ENCODE measurements at regions not wholly inside any gene's neighbourhood (a gene's known extent, or its start where the extent isn't known, plus 50 kb on each side); places are given as distances from the start of the nearest gene placed in this dataset.

GRCh38 chr6:155509743-155510475, 54.3 kb upstream of the NOX3 start:
- DNase-seq, result no peak
- TF ChIP-seq GATA1 (IDR thresholded peaks at IDR 0.05; ENCODE audit: low read depth, low read length), result no peak
- TF ChIP-seq POLR2A (IDR thresholded peaks at IDR 0.05; ENCODE audit: low read length), result no peak

GRCh38 chr6:155505608-155505989, 50.0 kb upstream of the NOX3 start:
- TF ChIP-seq GATA1 (IDR thresholded peaks at IDR 0.05; ENCODE audit: low read depth, low read length) (no peak), POLR2A (IDR thresholded peaks at IDR 0.05; ENCODE audit: low read length) (no peak)
- DNase-seq, result no peak
